ENCODE measurements at regions not wholly inside any gene's neighbourhood (a gene's known extent, or its start where the extent isn't known, plus 50 kb on each side); places are given as distances from the start of the nearest gene placed in this dataset.

DNA sequence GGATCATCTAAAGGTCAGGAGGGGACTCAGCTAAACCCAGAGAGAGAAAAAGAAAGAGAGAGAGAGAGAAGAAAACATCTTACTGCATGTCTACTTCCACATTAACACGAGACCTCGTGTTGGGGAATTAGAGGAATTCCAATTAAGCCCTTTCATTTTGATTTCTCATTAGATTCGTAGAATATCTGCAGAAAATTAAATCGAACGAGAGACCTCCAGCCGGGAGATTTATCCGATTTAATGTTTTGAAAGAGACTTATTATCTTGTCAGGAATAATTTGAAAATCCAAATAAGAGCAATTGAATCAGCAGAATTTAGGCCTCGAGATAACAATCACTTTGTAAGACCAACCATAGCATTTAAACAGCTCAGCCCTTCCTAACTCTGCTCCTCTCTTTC lies 175.6 kb downstream of the ABCC12 start:
- no peaks in the 10 kb centered on the region for H3K36me3 ChIP-seq (ENCODE audit: insufficient read depth)
- H2AFZ ChIP-seq = no peak overlapping the region
- H3F3A ChIP-seq (replicated peaks; ENCODE audit: low read depth) = no peaks in the 10 kb centered on the region
- H3K4me2 ChIP-seq = no peak overlapping the region
- no peak overlapping the region for H3K27ac ChIP-seq (ENCODE audit: low read depth)
- no peaks in the 10 kb centered on the region for H3K9me3 Mint-ChIP-seq
- no peak overlapping the region for H3K27ac Mint-ChIP-seq
- no peak overlapping the region for H3K4me3 Mint-ChIP-seq
- H3K27me3 ChIP-seq (ENCODE audit: insufficient read depth) = no peaks in the 10 kb centered on the region
- DNase-seq (ENCODE audit: low spot score) (no peak), ATAC-seq (no peak)
- H3K27me3 Mint-ChIP-seq (ENCODE audit: insufficient read depth, low read depth, poor library complexity) = peaks cover 3% of the 10 kb centered on the region
- H4K20me1 ChIP-seq (replicated peaks; ENCODE audit: insufficient read depth) = no peaks in the 10 kb centered on the region
- no peaks in the 10 kb centered on the region for H3K79me2 ChIP-seq (replicated peaks; ENCODE audit: insufficient read depth)
- no peaks in the 10 kb centered on the region; the same call in 1 of the 2 replicates for H3K4me1 ChIP-seq (ENCODE audit: insufficient read depth)
- H3K36me3 Mint-ChIP-seq (ENCODE audit: low read depth) = no peaks in the 10 kb centered on the region
- H3K9me2 ChIP-seq (ENCODE audit: insufficient read depth) = 0 out of 2 replicates have a peak, but pooled peaks cover 4% of the 10 kb centered on the region
- TF ChIP-seq ZNF331 (CRISPR knock-in tag; IDR thresholded peaks at IDR 0.05; ENCODE audit: low read depth) (no peak), POLR2AphosphoS5 (IDR thresholded peaks at IDR 0.05; ENCODE audit: low read depth) (no peak), JUNB (IDR thresholded peaks at IDR 0.05; ENCODE audit: unreplicated experiment) (no peak), ZNF114 (CRISPR knock-in tag; IDR thresholded peaks at IDR 0.05) (no peak), STAT1 (IDR thresholded peaks at IDR 0.05; ENCODE audit: unreplicated experiment) (no peak), EZH2 (IDR thresholded peaks at IDR 0.05; ENCODE audit: low read depth, unreplicated experiment) (no peak), CREB1 (CRISPR knock-in tag; IDR thresholded peaks at IDR 0.05; ENCODE audit: low read depth) (no peak), NANOG (IDR thresholded peaks at IDR 0.05; ENCODE audit: borderline replicate concordance) (no peak), EZH2phosphoT487 (IDR thresholded peaks at IDR 0.05; ENCODE audit: unreplicated experiment) (no peak)
- TF ChIP-seq, protein P1, sequence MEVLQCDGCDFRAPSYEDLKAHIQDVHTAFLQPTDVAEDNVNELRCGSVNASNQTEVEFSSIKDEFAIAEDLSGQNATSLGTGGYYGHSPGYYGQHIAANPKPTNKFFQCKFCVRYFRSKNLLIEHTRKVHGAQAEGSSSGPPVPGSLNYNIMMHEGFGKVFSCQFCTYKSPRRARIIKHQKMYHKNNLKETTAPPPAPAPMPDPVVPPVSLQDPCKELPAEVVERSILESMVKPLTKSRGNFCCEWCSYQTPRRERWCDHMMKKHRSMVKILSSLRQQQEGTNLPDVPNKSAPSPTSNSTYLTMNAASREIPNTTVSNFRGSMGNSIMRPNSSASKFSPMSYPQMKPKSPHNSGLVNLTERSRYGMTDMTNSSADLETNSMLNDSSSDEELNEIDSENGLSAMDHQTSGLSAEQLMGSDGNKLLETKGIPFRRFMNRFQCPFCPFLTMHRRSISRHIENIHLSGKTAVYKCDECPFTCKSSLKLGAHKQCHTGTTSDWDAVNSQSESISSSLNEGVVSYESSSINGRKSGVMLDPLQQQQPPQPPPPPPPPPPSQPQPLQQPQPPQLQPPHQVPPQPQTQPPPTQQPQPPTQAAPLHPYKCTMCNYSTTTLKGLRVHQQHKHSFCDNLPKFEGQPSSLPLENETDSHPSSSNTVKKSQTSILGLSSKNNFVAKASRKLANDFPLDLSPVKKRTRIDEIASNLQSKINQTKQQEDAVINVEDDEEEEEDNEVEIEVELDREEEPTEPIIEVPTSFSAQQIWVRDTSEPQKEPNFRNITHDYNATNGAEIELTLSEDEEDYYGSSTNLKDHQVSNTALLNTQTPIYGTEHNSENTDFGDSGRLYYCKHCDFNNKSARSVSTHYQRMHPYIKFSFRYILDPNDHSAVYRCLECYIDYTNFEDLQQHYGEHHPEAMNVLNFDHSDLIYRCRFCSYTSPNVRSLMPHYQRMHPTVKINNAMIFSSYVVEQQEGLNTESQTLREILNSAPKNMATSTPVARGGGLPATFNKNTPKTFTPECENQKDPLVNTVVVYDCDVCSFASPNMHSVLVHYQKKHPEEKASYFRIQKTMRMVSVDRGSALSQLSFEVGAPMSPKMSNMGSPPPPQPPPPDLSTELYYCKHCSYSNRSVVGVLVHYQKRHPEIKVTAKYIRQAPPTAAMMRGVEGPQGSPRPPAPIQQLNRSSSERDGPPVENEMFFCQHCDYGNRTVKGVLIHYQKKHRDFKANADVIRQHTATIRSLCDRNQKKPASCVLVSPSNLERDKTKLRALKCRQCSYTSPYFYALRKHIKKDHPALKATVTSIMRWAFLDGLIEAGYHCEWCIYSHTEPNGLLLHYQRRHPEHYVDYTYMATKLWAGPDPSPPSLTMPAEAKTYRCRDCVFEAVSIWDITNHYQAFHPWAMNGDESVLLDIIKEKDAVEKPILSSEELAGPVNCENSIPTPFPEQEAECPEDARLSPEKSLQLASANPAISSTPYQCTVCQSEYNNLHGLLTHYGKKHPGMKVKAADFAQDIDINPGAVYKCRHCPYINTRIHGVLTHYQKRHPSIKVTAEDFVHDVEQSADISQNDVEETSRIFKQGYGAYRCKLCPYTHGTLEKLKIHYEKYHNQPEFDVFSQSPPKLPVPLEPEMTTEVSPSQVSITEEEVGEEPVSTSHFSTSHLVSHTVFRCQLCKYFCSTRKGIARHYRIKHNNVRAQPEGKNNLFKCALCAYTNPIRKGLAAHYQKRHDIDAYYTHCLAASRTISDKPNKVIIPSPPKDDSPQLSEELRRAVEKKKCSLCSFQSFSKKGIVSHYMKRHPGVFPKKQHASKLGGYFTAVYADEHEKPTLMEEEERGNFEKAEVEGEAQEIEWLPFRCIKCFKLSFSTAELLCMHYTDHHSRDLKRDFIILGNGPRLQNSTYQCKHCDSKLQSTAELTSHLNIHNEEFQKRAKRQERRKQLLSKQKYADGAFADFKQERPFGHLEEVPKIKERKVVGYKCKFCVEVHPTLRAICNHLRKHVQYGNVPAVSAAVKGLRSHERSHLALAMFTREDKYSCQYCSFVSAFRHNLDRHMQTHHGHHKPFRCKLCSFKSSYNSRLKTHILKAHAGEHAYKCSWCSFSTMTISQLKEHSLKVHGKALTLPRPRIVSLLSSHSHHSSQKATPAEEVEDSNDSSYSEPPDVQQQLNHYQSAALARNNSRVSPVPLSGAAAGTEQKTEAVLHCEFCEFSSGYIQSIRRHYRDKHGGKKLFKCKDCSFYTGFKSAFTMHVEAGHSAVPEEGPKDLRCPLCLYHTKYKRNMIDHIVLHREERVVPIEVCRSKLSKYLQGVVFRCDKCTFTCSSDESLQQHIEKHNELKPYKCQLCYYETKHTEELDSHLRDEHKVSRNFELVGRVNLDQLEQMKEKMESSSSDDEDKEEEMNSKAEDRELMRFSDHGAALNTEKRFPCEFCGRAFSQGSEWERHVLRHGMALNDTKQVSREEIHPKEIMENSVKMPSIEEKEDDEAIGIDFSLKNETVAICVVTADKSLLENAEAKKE (CRISPR knock-in tag; IDR thresholded peaks at IDR 0.05) = no peak
- TF ChIP-seq, protein P2, sequence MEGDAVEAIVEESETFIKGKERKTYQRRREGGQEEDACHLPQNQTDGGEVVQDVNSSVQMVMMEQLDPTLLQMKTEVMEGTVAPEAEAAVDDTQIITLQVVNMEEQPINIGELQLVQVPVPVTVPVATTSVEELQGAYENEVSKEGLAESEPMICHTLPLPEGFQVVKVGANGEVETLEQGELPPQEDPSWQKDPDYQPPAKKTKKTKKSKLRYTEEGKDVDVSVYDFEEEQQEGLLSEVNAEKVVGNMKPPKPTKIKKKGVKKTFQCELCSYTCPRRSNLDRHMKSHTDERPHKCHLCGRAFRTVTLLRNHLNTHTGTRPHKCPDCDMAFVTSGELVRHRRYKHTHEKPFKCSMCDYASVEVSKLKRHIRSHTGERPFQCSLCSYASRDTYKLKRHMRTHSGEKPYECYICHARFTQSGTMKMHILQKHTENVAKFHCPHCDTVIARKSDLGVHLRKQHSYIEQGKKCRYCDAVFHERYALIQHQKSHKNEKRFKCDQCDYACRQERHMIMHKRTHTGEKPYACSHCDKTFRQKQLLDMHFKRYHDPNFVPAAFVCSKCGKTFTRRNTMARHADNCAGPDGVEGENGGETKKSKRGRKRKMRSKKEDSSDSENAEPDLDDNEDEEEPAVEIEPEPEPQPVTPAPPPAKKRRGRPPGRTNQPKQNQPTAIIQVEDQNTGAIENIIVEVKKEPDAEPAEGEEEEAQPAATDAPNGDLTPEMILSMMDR (conservative IDR thresholded peaks at IDR 0.05; ENCODE audit: low read depth in 2 of 2) = no peak
- TF ChIP-seq, protein P3, sequence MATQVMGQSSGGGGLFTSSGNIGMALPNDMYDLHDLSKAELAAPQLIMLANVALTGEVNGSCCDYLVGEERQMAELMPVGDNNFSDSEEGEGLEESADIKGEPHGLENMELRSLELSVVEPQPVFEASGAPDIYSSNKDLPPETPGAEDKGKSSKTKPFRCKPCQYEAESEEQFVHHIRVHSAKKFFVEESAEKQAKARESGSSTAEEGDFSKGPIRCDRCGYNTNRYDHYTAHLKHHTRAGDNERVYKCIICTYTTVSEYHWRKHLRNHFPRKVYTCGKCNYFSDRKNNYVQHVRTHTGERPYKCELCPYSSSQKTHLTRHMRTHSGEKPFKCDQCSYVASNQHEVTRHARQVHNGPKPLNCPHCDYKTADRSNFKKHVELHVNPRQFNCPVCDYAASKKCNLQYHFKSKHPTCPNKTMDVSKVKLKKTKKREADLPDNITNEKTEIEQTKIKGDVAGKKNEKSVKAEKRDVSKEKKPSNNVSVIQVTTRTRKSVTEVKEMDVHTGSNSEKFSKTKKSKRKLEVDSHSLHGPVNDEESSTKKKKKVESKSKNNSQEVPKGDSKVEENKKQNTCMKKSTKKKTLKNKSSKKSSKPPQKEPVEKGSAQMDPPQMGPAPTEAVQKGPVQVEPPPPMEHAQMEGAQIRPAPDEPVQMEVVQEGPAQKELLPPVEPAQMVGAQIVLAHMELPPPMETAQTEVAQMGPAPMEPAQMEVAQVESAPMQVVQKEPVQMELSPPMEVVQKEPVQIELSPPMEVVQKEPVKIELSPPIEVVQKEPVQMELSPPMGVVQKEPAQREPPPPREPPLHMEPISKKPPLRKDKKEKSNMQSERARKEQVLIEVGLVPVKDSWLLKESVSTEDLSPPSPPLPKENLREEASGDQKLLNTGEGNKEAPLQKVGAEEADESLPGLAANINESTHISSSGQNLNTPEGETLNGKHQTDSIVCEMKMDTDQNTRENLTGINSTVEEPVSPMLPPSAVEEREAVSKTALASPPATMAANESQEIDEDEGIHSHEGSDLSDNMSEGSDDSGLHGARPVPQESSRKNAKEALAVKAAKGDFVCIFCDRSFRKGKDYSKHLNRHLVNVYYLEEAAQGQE (IDR thresholded peaks at IDR 0.05; ENCODE audit: unreplicated experiment) = no peak
- TF ChIP-seq, protein P4, sequence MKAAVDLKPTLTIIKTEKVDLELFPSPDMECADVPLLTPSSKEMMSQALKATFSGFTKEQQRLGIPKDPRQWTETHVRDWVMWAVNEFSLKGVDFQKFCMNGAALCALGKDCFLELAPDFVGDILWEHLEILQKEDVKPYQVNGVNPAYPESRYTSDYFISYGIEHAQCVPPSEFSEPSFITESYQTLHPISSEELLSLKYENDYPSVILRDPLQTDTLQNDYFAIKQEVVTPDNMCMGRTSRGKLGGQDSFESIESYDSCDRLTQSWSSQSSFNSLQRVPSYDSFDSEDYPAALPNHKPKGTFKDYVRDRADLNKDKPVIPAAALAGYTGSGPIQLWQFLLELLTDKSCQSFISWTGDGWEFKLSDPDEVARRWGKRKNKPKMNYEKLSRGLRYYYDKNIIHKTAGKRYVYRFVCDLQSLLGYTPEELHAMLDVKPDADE (IDR thresholded peaks at IDR 0.05) = no peak
- H3K4me3 ChIP-seq = no peak overlapping the region
- peaks cover 9% of the 10 kb centered on the region for H3K4me1 Mint-ChIP-seq
